ENCODE measurements at regions not wholly inside any gene's neighbourhood (a gene's known extent, or its start where the extent isn't known, plus 50 kb on each side); places are given as distances from the start of the nearest gene placed in this dataset.
"Not testable (repeated sequence)": the region's sequence is repeated elsewhere in the genome, so short reads cannot be mapped to it uniquely, and the experiment has no call there.

GRCh38 chr3:8136553-8136952 lies 365.1 kb upstream of the LMCD1 start:
- DNase-seq (ENCODE audit: low read depth in 2 of 2) = no peak

DNA sequence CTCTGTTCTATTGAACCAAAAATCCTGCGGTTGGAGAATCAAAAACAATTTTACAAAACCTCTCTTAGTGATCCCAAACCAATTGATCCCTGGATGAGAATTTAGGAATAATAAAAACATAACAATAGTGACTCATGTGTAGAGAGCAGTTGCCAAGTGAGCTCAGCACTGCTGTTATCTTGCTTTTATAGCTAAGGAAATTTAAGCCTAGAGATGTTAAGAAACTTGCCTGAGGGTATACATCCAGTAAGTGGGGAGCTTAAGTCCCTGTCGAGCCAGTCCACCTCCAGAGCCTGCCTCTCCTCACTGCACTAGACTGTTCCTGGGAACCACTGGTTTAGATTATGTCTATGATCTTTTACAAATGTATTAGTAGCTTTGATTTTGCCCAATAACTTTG lies 358.4 kb upstream of the LMCD1 start:
- DNase-seq (ENCODE audit: low read depth in 2 of 2) = no peak

- DNase-seq (ENCODE audit: low read depth in 2 of 2) = no peak
Observed at GRCh38 chr3:8145661-8146060, 356.0 kb upstream of the LMCD1 start.

- no peak for DNase-seq (ENCODE audit: low read depth in 2 of 2)
Observed at GRCh38 chr3:8147711-8148110, 353.9 kb upstream of the LMCD1 start.

DNA sequence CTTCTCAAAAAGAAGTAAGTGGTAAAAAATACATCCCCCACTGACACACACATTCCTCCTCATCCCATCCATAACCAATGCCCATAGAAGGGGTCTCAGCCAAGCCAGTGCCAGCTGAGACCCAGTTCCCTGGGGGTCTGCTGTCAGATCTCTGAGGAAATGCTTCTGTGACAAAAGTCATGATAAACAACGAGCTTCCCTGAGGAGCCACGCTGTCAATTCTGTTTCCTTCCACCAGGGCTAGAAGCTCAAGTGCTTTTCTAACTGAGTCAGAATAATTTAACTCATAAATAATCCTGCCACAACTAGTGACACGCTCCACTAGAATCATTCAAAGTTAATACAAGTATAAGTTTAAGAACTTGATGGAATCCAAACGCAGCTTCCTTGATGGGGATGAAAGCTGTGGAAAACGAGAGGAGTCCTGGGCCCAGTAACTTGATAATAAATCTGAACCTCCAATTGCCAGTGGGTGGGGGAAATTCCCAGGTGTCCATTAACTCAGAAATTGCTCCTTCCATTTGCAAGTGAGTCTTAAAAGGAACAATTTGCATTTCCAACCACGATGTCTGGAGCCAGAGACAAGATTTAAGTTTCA lies 348.7 kb upstream of the LMCD1 start:
- no peak for DNase-seq (ENCODE audit: low read depth in 2 of 2)

DNA sequence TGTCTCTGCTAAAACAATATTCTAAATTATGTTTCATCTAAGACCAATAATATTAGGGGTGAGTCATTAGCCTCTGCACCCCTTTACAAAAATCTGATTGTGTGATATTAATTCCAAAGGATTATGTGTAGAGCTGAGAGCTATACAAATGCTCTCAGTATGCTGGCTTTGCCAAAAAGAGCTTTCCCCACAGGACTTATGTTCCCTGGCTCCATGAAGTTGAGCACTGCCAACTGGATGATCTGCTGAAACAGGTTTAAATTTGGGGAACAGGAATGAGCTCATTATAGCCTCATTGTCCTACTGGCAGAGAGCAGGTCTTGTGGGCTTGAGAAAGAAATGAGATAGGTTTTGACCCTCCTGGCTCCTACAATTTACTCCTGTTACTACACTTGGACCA lies 347.8 kb upstream of the LMCD1 start:
- DNase-seq (ENCODE audit: low read depth in 2 of 2) = no peak

GRCh38 chr3:8154617-8155016 lies 347.0 kb upstream of the LMCD1 start:
- DNase-seq (ENCODE audit: low read depth in 2 of 2) = no peak

- DNase-seq (ENCODE audit: low read depth in 2 of 2) = no peak
Observed at GRCh38 chr3:8156138-8156537, 345.5 kb upstream of the LMCD1 start.

- DNase-seq (ENCODE audit: low read depth in 2 of 2) = no peak
Observed at GRCh38 chr3:8156831-8157230, 344.8 kb upstream of the LMCD1 start.

DNA sequence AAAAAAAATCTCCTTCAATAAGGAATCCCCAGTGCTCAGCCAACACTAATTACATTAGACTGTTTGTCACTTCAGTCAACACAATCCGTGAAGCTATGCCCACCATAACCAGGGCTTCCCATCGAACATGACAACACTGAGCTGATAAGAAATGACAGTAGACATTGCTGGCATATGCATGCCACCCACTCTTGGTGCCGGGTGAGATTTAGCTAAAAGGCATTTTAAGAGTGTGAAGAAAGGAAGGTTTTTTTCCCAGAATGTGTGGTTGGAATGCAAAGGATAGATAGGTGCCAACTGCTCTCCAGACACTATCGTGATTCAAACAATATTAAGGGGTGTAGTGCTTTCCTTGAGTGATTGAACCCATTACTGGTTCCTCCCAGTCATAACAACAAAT lies 344.0 kb upstream of the LMCD1 start:
- no peak for DNase-seq (ENCODE audit: low read depth in 2 of 2)

GRCh38 chr3:8164145-8164544 lies 337.5 kb upstream of the LMCD1 start:
- no peak for DNase-seq (ENCODE audit: low read depth in 2 of 2)

- DNase-seq (ENCODE audit: low read depth in 2 of 2) = no peak
Observed at GRCh38 chr3:8166014-8166413, 335.6 kb upstream of the LMCD1 start.

GRCh38 chr3:8170971-8171508 lies 330.6 kb upstream of the LMCD1 start:
- no peak for DNase-seq (ENCODE audit: low read depth in 2 of 2)

- no peak for DNase-seq (ENCODE audit: low read depth in 2 of 2)
Observed at GRCh38 chr3:8173892-8174291, 327.7 kb upstream of the LMCD1 start.

DNA sequence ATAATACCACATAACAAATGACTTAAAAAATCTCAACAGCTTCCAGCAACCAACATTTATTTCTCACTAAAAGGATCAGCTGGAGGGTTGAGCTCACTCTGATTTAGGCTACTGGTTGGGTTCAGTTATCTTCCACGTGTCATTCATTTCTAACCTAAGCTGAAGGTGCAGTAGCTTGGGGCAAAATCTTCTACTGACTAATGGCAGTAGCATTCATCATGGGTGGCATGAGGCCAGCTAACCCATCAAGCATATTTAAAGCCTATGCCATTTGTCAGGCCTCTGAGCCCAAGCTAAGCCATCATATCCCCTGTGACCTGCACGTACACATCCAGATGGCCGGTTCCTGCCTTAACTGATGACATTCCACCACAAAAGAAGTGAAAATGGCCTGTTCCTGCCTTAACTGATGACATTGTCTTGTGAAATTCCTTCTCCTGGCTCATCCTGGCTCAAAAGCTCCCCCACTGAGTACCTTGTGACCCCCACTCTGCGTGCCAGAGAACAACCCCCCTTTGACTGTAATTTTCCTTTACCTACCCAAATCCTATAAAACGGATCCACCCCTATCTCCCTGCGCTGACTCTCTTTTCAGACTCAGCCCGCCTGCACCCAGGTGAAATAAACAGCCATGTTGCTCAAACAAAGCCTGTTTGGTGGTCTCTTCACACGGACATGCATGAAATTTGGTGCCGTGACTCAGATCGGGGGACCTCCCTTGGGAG lies 324.7 kb upstream of the LMCD1 start:
- DNase-seq (ENCODE audit: low read depth in 2 of 2) = not testable (repeated sequence)

DNA sequence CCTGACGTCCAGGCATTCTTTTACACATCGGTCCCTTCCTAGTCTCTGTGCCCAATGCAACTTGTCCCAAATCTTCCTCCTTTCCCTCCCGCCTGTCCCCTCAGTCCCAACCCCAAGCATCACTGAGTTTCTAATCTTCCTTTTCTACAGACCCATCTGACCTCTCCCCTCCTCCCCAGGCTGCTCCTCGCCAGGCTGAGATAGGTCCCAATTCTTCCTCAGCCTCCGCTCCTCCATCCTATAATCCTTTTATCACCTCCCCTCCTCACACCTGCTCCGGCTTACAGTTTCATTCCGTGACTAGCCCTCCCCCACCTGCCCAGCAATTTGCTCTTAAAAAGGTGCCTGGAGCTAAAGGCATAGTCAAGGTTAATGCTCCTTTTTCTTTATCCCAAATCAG lies 323.1 kb upstream of the LMCD1 start:
- DNase-seq (ENCODE audit: low read depth in 2 of 2) = not testable (repeated sequence)

DNA sequence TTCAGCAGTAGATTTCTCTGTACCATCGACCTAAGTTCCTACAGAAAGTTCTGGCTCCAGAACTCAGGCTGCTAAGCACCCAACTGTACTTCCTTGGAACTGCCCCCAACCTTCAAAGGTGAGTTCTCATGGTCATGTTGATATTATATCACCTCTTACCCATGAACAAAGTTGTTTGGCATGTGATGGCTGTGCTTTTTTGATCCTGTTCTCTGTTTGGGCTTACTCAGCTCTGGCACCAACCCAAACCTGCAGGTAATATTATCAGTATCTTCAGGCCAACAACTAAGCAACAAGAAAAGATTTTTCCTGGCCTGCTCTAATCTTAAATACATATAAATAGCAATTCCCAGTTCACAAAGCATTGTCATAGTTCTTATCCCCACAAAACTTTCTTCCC lies 318.7 kb upstream of the LMCD1 start:
- DNase-seq (ENCODE audit: low read depth in 2 of 2) = no peak

GRCh38 chr3:8183627-8184026 lies 318.0 kb upstream of the LMCD1 start:
- DNase-seq (ENCODE audit: low read depth in 2 of 2) = no peak

DNA sequence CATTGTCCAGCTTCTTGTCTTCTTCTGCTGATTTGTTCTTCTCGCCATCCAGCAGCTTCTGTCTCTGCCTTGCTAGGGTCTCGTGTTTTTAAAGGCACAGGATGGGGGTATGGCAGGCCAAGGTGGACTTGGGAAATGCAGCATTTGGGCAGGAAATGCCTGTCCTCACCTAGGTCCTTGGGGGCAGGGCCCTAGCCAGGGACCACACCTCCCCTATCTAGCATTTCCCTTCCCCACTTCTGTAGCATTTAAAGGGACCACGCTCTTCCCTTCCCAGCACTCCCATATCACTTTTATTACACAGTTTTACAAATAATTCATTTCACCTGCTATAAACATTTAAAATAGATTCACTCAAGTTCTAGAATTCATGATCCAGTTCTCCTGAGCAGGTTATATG lies 315.4 kb upstream of the LMCD1 start:
- DNase-seq (ENCODE audit: low read depth in 2 of 2) = no peak

GRCh38 chr3:8187996-8188395 lies 313.6 kb upstream of the LMCD1 start:
- DNase-seq (ENCODE audit: low read depth in 2 of 2) = no peak

GRCh38 chr3:8189051-8189450 lies 312.6 kb upstream of the LMCD1 start:
- no peak for DNase-seq (ENCODE audit: low read depth in 2 of 2)

DNA sequence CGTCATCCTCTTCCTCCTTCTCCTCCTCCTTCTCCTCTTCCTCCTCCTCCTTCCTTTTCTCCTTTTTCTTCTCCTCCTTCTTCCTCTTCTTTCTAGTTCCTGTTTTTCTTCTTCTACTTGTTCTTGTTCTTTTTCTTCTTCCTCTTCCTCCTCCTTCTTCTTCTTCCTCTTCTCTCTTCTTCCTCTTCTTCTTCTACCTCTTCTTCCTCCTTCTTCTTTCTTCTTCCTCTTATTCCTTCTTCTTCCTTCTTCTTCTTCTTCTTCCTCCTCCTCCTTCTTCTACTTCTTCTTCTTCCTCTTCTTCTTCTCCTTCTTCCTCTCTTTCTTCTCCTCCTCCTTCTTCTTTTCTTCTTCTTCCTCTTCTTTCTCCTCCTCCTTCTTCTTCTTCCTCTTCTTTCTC lies 310.2 kb upstream of the LMCD1 start:
- no peak for DNase-seq (ENCODE audit: low read depth in 2 of 2)

DNA sequence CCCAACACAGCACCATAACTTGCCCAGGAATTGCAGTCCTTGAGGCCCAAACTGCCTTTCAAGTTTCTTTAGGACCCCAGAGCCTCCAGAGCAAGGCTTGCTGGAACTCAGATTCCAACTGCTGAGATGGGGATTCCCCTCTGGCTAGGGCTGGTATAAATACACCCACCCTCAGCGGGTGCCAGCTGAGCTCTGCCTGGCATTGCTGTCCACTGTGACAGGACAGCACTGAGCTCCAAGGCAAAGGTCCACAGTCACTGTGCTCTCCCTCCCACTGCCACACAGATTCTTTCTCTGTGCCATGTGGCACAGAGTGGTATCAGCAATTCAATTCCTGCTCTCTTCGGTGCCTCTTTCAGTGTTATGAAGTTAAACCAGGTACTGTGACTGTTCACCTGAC lies 304.2 kb upstream of the LMCD1 start:
- DNase-seq (ENCODE audit: low read depth in 2 of 2) = no peak

- DNase-seq (ENCODE audit: low read depth in 2 of 2) = no peak
Observed at GRCh38 chr3:8198605-8199004, 303.0 kb upstream of the LMCD1 start.

Measured in stimulated activated CD4-positive, alpha-beta T cell treated with anti-CD3 and anti-CD28 coated beads, Interleukin-1b, Interleukin-23, amount 100 ng/mL, for 1 hour (primary cell).